Fibroblast of lung (primary cell): ENCODE measurements at regions not wholly inside any gene's neighbourhood (a gene's known extent, or its start where the extent isn't known, plus 50 kb on each side); places are given as distances from the start of the nearest gene placed in this dataset.
"Not testable (repeated sequence)": the region's sequence is repeated elsewhere in the genome, so short reads cannot be mapped to it uniquely, and the experiment has no call there.

Source experiments
- DNase-seq, 2 donors: peaks; one replicate each; pipeline versions ENCODE4 v3.0.0 to v3.0.0-alpha.2; 2010; ENCODE audit warnings: low read depth in 2 of 2
- H2AFZ ChIP-seq: 2 replicates; pipeline ENCODE4 v1.5.1; 2012; ENCODE audit warnings: low read length, control low read depth, inconsistent platforms
- H3K27ac ChIP-seq: 2 replicates; pipeline ENCODE4 v1.5.1; 2011; ENCODE audit warnings: low read length, control low read depth; ENCODE audit not compliant: insufficient read depth
- H3K27me3 ChIP-seq: 2 replicates; pipeline ENCODE4 v1.5.1; 2011; ENCODE audit warnings: mild to moderate bottlenecking, low read length; ENCODE audit not compliant: control insufficient read depth, insufficient read depth
- H3K36me3 ChIP-seq: 2 replicates; pipeline ENCODE4 v1.5.1; 2011; ENCODE audit warnings: low read length; ENCODE audit not compliant: control insufficient read depth, insufficient read depth
- H3K4me1 ChIP-seq: 2 replicates; pipeline ENCODE4 v1.5.1; 2011; ENCODE audit warnings: low read length; ENCODE audit not compliant: control insufficient read depth, insufficient read depth; ENCODE audit errors: extremely low read depth
- H3K4me2 ChIP-seq: 2 replicates; pipeline ENCODE4 v1.5.1; 2011; ENCODE audit warnings: low read length, control low read depth; ENCODE audit not compliant: insufficient read depth; ENCODE audit errors: extremely low read depth
- H3K4me3 ChIP-seq, 4 experiments: fragments of 200-600 bp in 1 of 4; sonication (generic) in 1 of 4; replicated peaks in 1 of 4; 2 replicates each; pipeline ENCODE4 v1.5.1; 2011 to 2016; ENCODE audit warnings: low read length in 4 of 4, low read depth in 3 of 4, mild to moderate bottlenecking in 3 of 4, control low read depth in 2 of 4, inconsistent platforms in 1 of 4, mixed read lengths in 1 of 4; ENCODE audit not compliant: insufficient read depth in 1 of 4; ENCODE audit errors: control extremely low read depth in 1 of 4
- H3K79me2 ChIP-seq: 2 replicates; pipeline ENCODE4 v1.5.1; 2012; ENCODE audit warnings: mild to moderate bottlenecking, low read length, inconsistent platforms; ENCODE audit not compliant: control insufficient read depth, insufficient read depth
- H3K9ac ChIP-seq: 2 replicates; pipeline ENCODE4 v1.5.1; 2011; ENCODE audit warnings: mild to moderate bottlenecking, low read length, control low read depth; ENCODE audit not compliant: insufficient read depth
- H3K9me3 ChIP-seq: 2 replicates; pipeline ENCODE4 v1.5.1; 2012; ENCODE audit warnings: low read depth, low read length; ENCODE audit not compliant: control insufficient read depth, insufficient read depth
- H4K20me1 ChIP-seq: 2 replicates; pipeline ENCODE4 v1.5.1; 2011; ENCODE audit warnings: low read length; ENCODE audit not compliant: control insufficient read depth, insufficient read depth; ENCODE audit errors: extremely low read depth
- EZH2 ChIP-seq: IDR thresholded peaks from 2 replicates; pipeline ENCODE4 v1.5.1; 2012; ENCODE audit warnings: low read length, control low read depth, mild to moderate bottlenecking; ENCODE audit errors: missing control alignments
- TF ChIP-seq, protein P1 (sequence below), 2 donors: IDR thresholded peaks in 1 of 2; conservative IDR thresholded peaks in 1 of 2; 1 replicate in 1 of 2; 2 replicates in 1 of 2; pipeline ENCODE4 v1.5.1; 2011 to 2012; ENCODE audit warnings: low read length in 2 of 2, control low read depth in 1 of 2, inconsistent platforms in 1 of 2, low read depth in 1 of 2, mild to moderate bottlenecking in 1 of 2

DNA sequence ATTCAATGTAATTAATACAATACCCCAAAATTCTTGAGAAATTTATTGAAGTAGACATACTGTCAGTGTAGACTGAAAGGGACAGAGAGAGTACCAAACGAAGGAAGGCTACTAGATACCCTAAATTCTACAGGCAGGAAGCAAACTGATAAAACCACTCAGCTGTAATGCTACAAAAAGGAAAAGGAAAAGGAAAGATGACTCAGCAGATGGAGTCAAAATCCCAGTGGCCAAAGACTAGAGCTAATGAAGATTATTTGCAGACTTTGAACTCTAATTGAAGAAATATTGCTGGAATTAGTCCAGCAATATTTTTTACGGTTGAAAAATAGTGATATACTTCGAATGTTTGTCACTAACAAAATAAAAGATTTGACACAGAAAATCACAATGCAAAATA lies 671.9 kb downstream of the BRINP3 start:
- no peak overlapping the region for H2AFZ ChIP-seq
- no peak overlapping the region for H3K4me2 ChIP-seq
- H3K79me2 ChIP-seq, result no peaks in the 10 kb centered on the region
- H3K9ac ChIP-seq, result no peak overlapping the region
- H3K4me1 ChIP-seq, result no peaks in the 10 kb centered on the region
- H3K27ac ChIP-seq, result no peak overlapping the region
- TF ChIP-seq, protein P1, sequence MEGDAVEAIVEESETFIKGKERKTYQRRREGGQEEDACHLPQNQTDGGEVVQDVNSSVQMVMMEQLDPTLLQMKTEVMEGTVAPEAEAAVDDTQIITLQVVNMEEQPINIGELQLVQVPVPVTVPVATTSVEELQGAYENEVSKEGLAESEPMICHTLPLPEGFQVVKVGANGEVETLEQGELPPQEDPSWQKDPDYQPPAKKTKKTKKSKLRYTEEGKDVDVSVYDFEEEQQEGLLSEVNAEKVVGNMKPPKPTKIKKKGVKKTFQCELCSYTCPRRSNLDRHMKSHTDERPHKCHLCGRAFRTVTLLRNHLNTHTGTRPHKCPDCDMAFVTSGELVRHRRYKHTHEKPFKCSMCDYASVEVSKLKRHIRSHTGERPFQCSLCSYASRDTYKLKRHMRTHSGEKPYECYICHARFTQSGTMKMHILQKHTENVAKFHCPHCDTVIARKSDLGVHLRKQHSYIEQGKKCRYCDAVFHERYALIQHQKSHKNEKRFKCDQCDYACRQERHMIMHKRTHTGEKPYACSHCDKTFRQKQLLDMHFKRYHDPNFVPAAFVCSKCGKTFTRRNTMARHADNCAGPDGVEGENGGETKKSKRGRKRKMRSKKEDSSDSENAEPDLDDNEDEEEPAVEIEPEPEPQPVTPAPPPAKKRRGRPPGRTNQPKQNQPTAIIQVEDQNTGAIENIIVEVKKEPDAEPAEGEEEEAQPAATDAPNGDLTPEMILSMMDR (conservative IDR thresholded peaks at IDR 0.05 in 1 of 2, IDR thresholded peaks at IDR 0.05 in 1 of 2; ENCODE audit: low read depth in 1 of 2, low read length in 2 of 2), result no peak
- no peak for TF ChIP-seq EZH2
- DNase-seq, result no peak
- H3K27me3 ChIP-seq, result no peaks in the 10 kb centered on the region
- no peaks in the 10 kb centered on the region for H4K20me1 ChIP-seq
- no peaks in the 10 kb centered on the region for H3K9me3 ChIP-seq
- H3K36me3 ChIP-seq, result no peaks in the 10 kb centered on the region
- H3K4me3 ChIP-seq, result no peak overlapping the region

DNA sequence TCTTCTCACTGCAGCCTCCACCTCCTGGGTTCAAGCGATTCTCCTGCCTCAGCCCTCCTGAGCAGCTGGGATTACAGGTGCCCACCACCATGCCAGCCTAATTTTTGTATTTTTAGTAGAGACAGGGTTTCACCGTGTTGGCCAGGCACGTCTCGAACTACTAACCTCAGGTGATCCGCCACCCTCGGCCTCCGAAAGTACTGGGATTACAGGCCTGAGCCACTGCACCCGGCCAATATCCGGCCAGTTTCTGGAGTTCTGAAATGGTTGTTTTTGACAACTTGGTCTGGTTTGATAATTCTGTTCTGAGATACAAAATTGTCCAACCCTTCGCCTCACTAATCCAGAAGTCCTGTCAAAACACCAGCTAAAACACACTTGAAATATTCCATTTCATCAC lies 667.0 kb downstream of the BRINP3 start:
- not testable (repeated sequence) for H2AFZ ChIP-seq, H3K4me3 ChIP-seq, DNase-seq, H3K79me2 ChIP-seq, H3K4me2 ChIP-seq, H3K4me1 ChIP-seq, H3K9ac ChIP-seq, H3K27me3 ChIP-seq, H3K36me3 ChIP-seq, H3K9me3 ChIP-seq, H4K20me1 ChIP-seq, H3K27ac ChIP-seq

DNA sequence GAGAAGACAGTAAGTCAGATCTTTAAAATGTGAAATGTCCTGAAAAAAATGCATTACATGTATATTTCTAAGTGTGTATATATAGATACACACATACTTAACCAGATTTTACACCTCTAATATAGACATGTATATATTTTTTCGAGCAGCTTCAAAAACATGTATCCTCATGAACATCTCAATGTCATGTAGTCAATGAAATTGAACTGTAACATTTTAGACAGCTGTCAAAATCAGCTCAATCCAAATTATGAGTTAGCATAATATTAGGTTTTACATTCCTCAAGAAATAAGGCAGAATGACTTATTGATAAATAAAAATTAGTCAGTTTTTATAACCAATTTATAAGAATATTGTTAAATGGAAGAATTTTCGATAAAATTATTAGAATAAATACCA lies 665.7 kb downstream of the BRINP3 start:
- Histone ChIP-seq H2AFZ (no peak overlapping the region), H3K4me1 (no peaks in the 10 kb centered on the region), H3K4me2 (no peak overlapping the region), H3K9ac (no peak overlapping the region), H3K4me3 (no peak overlapping the region), H3K27me3 (no peaks in the 10 kb centered on the region), H3K79me2 (no peaks in the 10 kb centered on the region), H3K36me3 (no peaks in the 10 kb centered on the region), H3K27ac (no peak overlapping the region), H3K9me3 (no peaks in the 10 kb centered on the region), H4K20me1 (no peaks in the 10 kb centered on the region)
- DNase-seq, result no peak
- TF ChIP-seq, protein P1 (conservative IDR thresholded peaks at IDR 0.05 in 1 of 2, IDR thresholded peaks at IDR 0.05 in 1 of 2; ENCODE audit: low read depth in 1 of 2, low read length in 2 of 2), result no peak
- TF ChIP-seq EZH2, result no peak

DNA sequence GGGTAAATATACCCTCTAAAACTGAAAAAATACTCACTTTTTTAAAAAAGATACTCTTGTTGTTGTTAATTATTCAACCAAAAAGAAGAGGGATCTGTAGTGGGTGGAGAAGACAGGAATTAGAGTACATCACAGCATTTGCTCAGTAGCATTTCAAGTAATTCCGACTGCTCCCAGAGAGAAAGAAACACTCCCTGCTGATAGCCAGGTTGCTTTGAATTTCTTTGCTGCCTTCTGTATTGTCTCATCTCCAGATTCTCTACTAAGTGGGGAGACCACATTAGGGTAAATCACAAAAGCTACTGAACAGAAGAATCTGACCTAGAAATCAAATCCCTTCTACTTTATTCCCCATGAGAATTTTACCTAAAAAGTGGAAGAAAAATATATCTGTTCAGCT lies 661.1 kb downstream of the BRINP3 start:
- no peak for DNase-seq
- no peaks in the 10 kb centered on the region for H4K20me1 ChIP-seq
- no peaks in the 10 kb centered on the region for H3K9me3 ChIP-seq
- TF ChIP-seq, protein P1 (conservative IDR thresholded peaks at IDR 0.05 in 1 of 2, IDR thresholded peaks at IDR 0.05 in 1 of 2; ENCODE audit: low read depth in 1 of 2, low read length in 2 of 2), result no peak
- TF ChIP-seq EZH2, result no peak
- H3K4me3 ChIP-seq, result no peak overlapping the region
- H3K9ac ChIP-seq, result no peak overlapping the region
- H3K79me2 ChIP-seq, result no peaks in the 10 kb centered on the region
- H2AFZ ChIP-seq, result no peak overlapping the region
- no peaks in the 10 kb centered on the region for H3K36me3 ChIP-seq
- H3K27ac ChIP-seq, result no peak overlapping the region
- no peak overlapping the region for H3K4me2 ChIP-seq
- H3K4me1 ChIP-seq, result no peaks in the 10 kb centered on the region
- H3K27me3 ChIP-seq, result no peaks in the 10 kb centered on the region
